GM18909 (cell line): ENCODE measurements at regions not wholly inside any gene's neighbourhood (a gene's known extent, or its start where the extent isn't known, plus 50 kb on each side); places are given as distances from the start of the nearest gene placed in this dataset.
"Not testable (repeated sequence)": the region's sequence is repeated elsewhere in the genome, so short reads cannot be mapped to it uniquely, and the experiment has no call there.

Source experiments
- ATAC-seq: cut with Tn5 transposase; IDR thresholded peaks from one replicate; pipeline ENCODE4 v1.9.1; 2021; ENCODE audit warnings: mild to moderate bottlenecking; ENCODE audit not compliant: unreplicated experiment, poor library complexity

DNA sequence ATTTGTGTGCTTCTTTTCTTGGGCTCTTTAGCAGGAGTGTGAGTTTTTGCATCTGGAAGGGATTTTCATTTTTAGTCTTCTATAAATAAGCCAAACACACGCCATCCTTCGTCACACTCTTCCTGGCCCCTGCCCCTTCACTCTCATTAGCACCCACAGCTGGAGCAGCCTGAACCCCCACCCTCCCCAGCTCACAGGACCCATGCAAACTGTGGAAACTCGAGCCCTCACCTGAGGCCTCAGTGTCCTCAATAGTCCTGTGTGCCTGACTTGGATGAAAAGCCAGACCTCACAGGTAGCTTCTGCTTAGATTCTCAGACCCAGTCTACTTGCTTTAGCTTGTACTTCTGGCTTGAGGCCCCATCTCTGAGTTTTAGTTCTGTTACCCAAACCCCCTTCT lies 167.9 kb downstream of the MTHFS start:
- ATAC-seq: no peak

DNA sequence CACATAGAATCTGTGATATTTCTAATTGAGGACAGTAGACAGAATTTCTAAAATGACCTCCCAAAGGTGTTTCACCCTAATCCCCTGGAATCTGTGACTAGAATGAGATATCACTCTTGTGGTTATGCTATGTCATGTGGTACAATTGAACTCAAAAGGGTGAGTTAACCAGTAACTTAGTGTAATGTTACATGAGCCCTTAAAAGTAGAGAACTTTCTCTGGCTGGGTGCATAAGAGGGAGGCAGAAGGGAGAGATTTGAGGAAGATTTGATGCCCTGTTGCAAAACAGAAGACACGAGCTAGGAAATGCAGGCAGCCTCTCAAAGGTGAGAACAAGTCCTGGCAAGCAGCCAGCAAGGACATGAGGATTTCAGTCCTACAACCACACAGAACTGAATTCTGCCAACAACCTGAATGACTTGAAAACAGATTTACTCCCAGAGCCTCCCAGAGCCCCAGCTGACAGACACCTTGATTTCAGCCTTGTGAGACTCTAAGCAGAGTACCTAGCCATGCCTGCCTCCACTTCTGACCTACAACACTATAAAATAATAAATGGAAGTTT lies 160.3 kb downstream of the MTHFS start:
- no peak for ATAC-seq

DNA sequence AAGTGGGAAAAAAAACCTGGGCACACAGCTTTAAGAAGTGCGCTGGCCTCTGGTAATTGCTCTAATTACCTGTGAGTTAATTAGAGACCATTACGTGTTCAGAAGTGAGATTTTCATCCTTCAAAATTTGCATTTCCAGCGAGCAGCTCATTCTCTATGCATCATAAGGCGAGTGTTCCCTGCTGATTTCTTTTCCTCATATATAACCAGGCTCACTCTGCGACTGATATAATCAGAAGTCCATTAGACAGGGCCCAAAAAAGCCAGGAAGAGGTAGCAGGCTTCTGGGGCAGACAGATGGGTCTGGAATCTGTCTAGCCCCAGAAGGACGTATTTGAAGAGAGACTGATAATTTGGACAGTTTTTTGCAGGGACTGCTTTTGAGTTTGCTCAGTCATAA lies 158.7 kb downstream of the MTHFS start:
- ATAC-seq: no peak

DNA sequence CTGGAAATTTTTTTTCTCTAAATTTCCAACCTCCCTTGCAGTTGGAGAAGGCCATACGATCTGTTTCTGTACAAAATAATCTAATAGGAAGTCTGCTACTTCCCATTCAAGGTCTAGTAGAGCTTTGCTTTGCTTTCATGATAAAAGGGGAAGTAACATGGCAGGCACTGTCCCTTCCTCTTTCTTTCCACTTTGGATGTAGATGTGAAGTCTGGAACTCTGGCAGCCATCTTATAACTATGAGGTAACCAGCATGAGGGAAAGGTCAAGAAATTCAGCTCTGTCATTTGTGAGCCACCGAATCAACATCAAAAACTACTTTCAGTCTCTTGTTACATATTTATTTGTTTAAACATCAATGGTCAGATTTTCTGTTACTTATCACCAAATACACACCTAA lies 156.3 kb downstream of the MTHFS start:
- no peak for ATAC-seq

DNA sequence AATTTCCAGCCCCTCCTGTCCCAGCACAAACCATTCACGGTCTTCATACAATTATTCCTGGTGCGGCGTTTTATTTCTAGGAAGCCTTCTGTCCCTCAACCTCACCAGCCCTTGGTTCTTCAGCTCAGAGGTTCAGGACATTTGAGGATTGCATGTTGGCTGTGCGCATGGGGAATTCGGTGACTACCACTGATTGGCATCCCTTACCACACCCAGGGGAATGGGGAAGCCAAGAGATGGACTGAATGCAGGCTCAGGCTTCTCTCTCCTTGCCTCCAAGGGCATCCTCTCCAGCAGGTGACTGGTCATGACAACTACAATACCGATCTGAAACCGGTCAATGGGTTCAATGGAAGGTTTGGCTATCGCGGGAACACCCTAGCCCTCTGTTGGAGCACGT lies 153.8 kb downstream of the MTHFS start:
- ATAC-seq: no peak

DNA sequence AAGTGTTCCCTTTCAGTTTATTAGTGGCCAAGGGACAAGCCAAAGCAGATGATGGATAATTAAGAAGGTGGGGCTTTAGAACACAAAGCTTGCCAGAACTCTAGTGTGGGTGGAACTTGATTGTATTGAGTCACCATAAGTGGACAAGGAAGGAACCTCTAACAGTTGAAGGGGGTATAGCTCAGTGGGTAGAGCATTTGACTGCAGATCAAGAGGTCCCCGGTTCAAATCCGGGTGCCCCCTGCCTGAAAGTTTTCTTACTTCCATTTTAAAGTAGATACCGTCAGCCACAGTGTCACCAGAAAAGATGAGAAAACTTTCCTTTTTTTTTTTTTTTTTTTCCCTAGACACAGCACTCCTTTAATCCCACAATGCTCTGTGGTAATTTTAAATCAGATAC lies 152.3 kb downstream of the MTHFS start:
- not testable (repeated sequence) for ATAC-seq

DNA sequence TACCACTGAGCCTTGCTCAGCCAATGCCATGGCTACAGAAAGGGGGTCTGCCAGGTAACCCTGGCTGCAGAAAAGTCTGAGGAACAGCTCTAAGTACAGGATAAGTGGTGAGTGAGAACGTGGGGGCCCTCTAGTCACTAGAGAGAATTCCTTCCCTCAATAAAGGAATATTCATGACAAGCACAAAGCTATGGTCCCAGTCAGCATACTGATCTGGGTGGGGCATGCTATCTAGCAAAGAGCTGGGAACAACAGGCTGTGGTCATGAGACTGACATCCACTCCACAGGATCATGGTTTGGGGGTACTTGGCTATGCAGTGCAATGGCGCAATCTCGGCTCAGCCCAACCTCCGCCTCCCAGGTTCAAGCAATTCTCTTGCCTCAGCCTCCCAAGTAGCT lies 140.4 kb downstream of the MTHFS start:
- no peak for ATAC-seq

DNA sequence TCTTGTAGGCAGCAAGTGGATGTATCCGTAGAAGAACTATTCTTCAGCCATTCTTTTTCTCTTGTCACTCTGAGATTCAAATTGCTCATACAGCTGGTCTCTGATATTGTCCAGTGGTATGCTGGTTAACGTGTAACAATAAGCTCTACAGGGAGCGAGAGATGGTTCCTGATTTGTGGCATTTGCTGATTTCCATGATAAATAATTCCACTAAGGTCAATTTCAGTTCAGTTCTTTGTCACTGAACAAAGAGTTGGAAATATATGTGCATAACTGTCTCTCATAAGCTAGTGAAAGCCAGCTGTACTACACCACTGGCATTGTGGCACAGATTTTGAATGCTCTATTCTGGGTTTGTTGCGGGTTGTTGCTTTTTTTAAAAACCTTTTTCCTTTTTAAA lies 131.7 kb downstream of the MTHFS start:
- ATAC-seq: no peak

DNA sequence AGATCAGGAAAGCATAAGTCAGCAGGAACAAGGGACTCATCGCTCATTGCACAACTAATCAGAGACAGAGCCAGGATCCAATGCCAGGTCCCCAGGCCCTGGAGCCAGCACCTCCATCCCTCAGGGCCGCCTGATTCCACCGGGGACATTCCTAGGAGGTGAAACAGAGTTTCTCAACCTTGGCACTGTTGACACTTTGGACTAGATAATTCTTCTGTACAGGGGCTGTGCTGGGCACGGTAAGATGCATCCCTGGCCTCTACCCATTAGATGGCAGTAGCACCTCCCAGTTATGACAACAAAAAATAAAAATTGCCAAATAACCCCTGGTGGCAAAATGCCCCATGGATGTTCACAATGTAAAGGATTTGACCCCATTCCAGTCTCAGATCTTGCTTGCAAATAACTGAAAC lies 127.7 kb downstream of the MTHFS start:
- no peak for ATAC-seq

DNA sequence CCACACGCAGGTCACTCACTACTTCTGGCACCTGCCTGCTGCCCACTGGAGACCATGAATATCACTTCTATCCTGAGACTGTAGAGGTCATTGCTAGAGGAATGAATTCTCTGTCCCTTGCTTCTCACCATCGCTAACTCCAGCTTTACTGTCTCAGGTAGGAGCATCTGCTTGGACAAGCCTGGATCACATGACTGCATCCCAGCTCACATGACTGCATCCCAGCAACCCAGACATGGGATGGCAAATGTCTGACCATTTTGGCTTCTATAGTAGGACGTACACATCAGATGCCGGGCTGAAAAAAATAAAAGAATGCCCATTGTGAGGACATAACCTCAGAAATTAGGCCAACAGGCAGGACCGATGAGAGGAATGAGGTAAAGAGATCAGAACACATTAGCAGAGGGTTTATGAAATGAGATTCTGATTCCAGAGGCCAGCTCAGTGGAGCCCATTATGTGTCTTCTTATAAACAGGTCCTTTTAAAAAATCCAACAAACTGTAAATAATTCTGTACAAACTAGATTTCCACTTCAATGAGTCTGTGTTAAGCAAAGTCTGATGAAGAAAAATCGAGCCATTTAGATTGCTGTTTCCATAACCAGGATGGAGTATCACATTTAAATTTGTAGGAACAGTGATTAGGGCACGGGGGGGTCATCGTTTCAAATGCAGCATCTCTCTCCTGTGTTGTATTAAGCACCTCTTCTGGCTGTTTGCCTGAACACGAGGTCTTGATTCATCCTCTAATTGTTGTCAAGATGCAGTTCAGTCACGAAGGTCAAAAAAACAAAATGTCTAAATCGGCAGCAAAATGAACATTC lies 126.7 kb downstream of the MTHFS start:
- ATAC-seq: no peak

DNA sequence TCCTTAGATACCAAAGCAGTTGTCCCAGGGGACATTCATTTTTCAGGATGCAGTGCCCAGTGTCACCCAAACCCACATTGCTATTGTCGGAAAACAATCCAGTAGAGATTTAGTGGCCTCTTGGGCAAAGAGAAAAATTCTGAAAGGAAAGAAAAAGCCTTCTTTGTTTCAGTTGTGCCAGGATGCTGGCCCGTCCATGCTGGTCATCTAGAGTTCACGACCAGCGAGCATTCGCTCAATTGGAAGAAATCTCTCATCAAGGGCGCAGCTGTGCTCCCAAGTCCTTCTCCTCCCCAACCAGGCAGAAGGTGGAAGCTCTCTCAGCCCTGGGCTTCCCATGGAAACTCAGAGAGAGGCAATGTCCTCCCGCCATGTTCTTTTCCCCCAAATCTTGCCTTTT lies 123.7 kb downstream of the MTHFS start:
- no peak for ATAC-seq

DNA sequence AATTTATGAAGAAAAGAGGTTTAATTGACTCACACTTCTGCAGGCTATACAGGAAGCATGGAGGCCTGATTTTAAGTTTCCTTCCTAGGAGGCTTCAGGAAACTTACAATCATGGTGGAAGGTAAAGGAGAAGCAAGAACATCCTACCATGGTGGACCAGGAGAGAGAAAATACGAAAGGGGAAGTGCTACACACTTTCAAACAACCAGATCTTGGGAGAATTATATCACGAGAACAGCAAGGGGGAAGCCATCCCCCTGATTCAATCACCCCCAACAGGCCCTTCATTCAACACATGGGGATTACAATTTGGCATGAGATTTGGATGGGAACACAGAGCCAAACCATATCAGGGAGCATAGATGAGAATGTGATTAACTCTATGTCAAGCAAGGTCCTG lies 121.0 kb downstream of the MTHFS start:
- no peak for ATAC-seq

DNA sequence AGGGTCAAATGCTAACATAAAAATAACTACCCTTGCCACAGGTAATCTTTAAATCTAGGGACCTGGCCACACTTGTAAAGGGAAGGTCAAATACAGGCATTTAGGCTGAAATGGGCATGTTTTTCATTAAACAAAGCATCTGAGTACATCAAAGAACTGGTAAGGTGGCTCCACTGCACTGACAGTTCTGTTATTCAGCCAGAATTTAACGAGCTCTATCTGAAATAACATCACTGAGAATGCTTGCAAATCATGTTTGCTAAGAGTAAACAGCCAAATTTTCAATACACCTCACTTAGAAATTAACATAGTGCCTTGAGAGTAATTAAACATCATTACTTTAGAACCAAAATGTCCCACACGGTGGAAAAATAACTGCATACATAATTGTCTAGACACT lies 118.9 kb downstream of the MTHFS start:
- ATAC-seq: no peak

DNA sequence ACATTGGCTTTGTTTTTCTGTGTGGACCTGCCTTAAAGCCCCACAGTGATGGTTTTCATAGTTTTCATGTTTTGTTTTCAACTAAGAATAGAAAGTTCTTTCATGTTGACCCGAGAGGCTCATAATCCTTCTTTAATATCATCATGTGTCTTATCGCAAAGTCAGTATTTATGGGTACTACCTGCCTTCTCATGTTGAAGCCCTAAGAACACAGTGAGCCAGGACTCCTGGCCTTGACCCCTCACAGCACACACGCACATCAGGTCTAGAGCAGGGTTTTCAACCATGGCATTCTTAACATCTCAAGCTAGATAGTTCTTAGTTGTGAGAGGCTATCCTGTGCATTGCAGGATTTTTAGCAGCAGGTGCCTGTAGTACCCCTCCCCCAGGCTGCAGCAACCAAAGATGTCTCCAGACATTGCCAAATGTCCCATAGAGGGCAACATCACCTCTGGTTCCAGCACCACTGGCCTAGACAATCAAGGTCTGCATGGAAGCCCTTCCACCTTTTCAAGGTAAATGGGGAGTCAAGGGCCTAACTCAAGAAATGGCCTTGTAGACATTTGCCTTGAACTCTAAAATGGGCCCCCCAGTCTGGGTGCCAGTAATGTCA lies 118.3 kb downstream of the MTHFS start:
- no peak for ATAC-seq

DNA sequence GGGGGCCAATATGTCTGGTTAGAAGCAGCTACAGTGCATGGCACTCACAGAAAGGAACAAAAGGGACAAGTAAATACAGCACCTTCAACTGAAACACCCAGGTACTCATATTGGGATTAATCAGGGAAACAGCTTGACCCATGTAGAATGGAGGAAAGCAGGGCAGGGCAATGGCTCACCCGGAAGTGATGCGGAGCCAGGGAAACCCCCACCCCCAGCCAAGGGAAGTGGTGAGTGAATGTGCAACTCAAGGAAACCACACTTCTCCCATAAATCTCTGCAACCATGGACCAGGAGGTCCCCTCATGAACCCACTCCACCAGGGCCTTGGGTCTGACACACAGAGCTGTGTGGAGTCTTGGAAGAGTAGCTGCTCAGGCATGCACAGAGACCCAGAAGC lies 117.1 kb downstream of the MTHFS start:
- no peak for ATAC-seq

DNA sequence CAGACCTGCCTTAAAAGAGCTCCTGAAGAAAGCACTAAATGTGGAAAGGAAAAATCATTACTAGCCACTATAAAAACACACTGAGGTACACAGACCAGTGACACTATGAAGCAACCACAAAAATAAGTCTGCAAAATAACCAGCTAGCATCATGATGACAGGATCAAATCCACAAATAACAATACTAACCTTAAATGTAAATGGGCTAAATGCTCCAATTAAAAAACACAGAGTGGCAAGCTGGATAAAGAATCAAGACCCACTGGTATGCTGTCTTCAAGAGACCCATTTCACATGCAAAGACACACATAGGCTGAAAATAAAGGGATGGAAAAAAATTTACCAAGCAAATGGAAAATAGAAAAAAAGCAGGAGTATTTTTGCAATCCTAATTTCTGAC lies 114.5 kb downstream of the MTHFS start:
- not testable (repeated sequence) for ATAC-seq
